Stimulated activated CD4-positive, alpha-beta T cell treated with anti-CD3 and anti-CD28 coated beads, Interleukin-2, amount 100 ng/mL, for 24 hours (primary cell): ENCODE measurements at regions not wholly inside any gene's neighbourhood (a gene's known extent, or its start where the extent isn't known, plus 50 kb on each side); places are given as distances from the start of the nearest gene placed in this dataset.
"Not testable (repeated sequence)": the region's sequence is repeated elsewhere in the genome, so short reads cannot be mapped to it uniquely, and the experiment has no call there.

ENCODE experiments used
- DNase-seq, 2 donors: peaks; one replicate each; pipeline ENCODE4 v3.0.0-alpha.2; 2020

- no peak for DNase-seq
These were observed 1024.7 kb upstream of the TMEFF2 start for GRCh38 chr2:193219413-193219812.

DNA sequence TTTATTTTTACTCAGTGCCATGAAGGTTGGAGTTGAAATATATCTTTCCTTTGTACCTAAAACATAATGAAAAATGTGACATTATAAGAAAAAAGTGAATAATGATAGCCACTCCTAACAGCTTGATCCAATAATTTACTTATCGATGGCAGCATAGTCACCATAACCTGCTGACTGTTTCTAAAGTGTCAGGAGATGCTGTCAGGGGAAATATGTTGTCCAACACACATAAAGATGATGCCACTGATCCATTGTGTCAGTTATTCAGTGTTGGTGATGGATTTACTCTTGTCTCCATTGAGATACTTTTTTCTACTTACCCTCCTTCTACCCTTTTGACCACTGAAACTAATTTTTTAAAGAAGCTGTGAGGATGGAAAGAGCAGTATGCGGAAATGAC is 1006.9 kb upstream of the TMEFF2 start:
- no peak for DNase-seq

- no peak for DNase-seq
These were observed 1004.6 kb upstream of the TMEFF2 start for GRCh38 chr2:193199322-193199721.

DNA sequence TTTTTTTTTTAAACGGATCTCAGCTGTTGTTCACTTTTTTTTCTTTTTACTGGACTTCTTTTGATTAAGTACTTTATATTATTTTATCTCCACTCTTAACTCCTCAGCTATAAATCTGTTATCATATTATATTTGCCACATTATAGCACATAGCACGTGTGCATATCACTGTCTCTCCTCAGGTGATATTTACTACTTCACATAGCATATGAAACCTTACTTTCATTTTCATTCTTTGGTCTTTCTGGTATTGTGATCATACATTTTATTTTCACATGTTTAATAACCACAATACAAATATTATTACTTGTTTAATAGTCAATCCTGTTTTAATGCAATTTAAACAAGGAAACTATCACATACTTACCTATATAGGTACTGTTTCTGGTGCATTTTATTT is 993.1 kb upstream of the TMEFF2 start:
- no peak for DNase-seq

- DNase-seq = not testable (repeated sequence)
These were observed 976.2 kb upstream of the TMEFF2 start for GRCh38 chr2:193170981-193171380.

- DNase-seq = no peak
These were observed 961.7 kb upstream of the TMEFF2 start for GRCh38 chr2:193156480-193156879.

GRCh38 chr2:193154076-193154475 is 959.3 kb upstream of the TMEFF2 start:
- no peak for DNase-seq

- DNase-seq = no peak
These were observed 958.8 kb upstream of the TMEFF2 start for GRCh38 chr2:193153576-193153975.

DNA sequence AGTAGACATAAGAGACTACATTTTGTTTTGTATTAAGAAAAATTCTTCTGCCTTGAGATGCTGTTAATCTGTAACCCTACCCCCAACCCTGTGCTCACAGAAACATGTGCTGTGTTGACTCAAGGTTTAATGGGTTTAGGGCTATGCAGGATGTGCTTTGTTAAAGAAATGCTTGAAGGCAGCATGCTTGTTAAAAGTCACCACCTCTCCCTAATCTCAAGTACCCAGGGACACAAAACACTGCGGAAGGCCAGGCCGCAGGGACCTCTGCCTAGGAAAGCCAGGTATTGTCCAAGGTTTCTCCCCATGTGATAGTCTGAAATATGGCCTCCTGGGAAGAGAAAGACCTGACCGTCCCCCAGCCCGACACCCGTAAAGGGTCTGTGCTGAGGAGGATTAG is 947.7 kb upstream of the TMEFF2 start:
- not testable (repeated sequence) for DNase-seq

DNA sequence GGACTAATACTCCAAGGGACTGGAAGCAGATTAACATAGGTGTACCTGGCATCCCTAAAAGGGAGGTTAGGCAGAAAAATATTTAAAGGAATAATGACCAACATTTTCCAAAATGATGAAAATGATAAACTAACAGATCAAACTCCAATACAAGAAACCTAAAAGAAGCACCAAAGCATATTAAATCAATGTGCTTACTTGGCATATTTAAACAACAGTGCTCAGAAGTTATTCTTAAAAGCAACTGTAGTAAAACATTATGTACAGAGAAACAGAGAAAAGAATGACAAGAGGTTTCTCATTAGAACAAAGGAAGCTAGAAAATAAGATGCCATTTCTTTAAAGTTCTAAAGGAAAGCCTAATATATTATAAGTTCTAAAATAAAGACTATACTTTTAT is 947.3 kb upstream of the TMEFF2 start:
- no peak for DNase-seq

DNA sequence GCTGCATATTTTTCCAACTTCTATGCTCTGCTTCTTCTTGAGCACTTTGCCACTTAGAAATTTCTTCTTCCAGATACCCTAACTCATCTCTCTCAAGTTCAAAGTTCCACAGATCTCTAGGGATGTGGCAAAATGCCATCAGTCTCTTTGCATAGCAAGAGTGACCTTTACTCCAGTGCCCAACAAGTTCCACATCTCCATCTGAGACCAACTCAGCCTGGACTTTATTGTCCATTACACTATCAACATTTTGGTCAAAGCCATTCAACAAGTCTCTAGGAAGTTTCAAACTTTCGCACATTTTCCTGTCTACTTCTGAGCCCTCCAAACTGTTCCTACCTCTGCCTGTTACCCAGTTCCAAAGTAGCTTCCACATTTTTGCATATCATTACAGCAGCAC is 946.2 kb upstream of the TMEFF2 start:
- not testable (repeated sequence) for DNase-seq

DNA sequence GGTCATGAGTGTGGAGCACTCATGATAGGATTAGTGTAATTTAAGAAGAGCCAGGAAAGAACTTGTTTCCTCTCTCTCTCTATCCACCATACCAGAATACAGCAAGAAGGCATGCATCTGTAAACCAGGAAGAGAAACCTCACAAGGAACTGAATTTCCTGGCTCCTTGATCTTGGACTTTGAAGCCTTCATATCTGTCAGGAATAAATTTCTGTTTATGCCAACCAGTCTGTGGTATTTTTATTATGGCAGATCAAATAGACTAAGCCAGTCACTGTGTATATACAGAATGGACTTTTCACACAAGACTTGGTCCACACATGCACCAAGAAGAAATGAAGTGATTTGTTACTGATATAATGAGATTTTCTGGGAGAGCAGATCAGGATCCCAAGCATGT is 930.1 kb upstream of the TMEFF2 start:
- no peak for DNase-seq

DNA sequence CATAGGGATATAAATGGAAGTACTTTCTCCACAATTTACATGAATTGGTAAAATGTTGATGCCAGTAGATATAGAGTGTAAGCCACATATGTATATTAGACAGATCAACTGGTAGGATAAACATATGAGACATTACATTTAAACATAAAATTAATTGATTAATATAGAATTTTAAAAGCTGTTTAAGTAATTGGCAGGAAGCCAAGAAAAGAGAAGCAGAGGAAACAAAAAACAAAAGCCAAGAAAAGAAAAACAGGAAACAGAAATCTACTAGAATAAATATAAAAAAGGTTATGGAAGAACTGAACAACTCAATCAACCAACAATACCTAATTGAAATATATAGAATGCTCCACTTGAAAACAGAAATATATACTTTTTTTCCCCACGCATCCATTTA is 920.1 kb upstream of the TMEFF2 start:
- no peak for DNase-seq

DNA sequence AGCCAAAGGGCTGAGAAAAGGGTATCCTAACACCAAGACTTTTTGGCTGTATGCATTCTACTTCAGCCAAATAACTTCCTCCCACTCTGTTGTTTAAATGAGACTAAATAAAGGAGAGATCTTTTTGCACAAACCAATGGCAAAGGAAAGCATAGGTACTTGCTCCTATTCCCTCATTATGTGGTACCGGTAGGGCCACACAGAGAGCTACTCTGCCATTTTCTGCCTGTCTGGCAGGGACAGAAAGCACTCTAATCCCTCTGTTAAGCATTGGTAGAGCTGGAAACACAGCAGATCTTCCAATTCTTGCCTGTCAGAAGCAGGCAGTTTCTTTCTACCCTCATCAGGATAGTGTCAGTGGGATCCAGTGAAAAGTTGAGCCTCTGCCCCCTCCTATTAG is 918.3 kb upstream of the TMEFF2 start:
- DNase-seq = no peak

- no peak for DNase-seq
These were observed 908.3 kb upstream of the TMEFF2 start for GRCh38 chr2:193103064-193103463.

- no peak for DNase-seq
These were observed 906.9 kb upstream of the TMEFF2 start for GRCh38 chr2:193101591-193101990.

GRCh38 chr2:193088026-193088425 is 893.3 kb upstream of the TMEFF2 start:
- DNase-seq = no peak

- DNase-seq = no peak
These were observed 882.3 kb upstream of the TMEFF2 start for GRCh38 chr2:193076995-193077394.

DNA sequence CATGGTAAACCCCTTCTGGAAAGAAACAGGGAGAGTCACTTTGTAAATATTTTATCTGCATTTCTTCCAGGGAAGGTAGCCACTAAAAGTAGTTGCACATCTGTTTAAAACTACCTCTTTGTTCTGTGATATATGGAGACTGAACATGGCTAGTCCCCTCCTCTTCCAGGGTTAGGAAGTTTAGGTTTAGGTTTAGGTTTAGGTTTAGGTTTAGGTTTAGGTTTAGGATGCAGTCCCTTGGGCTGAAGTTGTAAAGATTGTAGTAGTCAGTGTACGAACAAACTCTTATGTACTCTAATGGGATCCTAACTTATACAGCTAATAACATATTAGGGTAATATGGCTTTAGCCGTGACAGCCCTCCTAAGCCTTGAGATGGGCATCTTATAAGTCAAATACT is 880.2 kb upstream of the TMEFF2 start:
- no peak for DNase-seq

DNA sequence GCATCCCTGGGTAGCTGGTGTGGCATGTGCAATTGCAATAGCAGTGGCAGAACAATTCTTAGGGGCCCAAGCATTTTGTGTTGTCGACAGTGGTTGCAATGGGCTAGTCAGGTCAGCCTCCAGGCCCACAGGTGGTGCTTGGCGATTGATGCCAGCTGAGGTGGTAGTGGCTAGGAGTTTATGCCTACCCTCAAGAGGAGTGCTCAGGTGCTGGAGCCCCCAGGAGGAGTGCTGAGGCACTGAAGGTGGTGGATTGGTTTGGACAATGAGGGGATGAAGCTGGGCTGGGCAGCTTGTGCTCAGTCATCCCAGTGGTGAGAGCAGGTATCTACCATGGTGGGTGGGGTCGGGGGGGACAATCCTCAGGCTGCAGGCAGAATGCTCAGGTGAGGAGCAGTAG is 877.9 kb upstream of the TMEFF2 start:
- DNase-seq = no peak

- DNase-seq = not testable (repeated sequence)
These were observed 830.8 kb upstream of the TMEFF2 start for GRCh38 chr2:193025556-193025955.

GRCh38 chr2:193024791-193025190 is 830.1 kb upstream of the TMEFF2 start:
- no peak for DNase-seq

DNA sequence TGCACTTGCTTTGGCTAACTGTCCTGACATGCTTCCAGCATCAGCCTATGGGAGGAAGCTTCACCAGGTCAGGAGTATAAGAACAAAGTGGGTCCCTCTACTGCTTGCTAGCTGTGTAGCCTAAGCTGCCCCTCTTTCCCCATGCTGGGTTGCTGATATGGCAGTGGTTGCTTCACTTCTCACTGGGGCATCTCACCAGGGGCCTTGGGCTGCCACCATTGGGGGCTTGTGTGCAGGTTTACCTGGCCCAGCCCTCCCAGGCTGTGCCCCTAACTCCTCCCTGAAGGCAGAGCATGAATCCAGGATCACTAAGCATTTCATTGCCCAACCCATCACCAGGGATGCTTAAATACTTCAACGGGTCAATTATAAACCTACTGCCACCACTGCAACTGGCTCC is 817.1 kb upstream of the TMEFF2 start:
- DNase-seq = no peak

GRCh38 chr2:192993059-192993458 is 798.3 kb upstream of the TMEFF2 start:
- DNase-seq = no peak

- no peak for DNase-seq
These were observed 788.4 kb upstream of the TMEFF2 start for GRCh38 chr2:192983173-192983572.

DNA sequence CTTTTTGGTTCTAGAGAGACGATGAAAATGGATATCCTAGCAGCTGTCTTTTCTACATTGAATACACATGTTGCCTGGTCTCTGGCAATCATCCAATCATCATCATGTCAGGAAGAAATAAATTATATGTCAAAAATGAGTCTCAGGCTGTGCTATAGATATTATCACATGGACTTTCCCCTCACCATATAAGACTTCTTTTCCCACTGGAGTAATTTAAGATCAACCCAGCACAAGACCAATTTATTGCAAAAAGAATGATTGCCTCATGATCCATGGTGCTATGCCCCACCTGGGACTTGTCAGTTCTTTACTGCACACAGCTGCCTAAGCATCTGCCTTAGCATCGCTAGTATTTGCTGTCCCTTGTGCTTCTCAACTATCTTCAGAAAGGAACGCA is 783.7 kb upstream of the TMEFF2 start:
- no peak for DNase-seq
